IMR-90 (cell line): ENCODE measurements at regions not wholly inside any gene's neighbourhood (a gene's known extent, or its start where the extent isn't known, plus 50 kb on each side); places are given as distances from the start of the nearest gene placed in this dataset.

Experiments
- ATAC-seq: fragments of 200-7000 bp; cut with Tn5 transposase; 2 replicates; pipeline ENCODE4 v1.9.1; 2020; ENCODE audit warnings: low read depth, mild to moderate bottlenecking, moderate library complexity
- BruUV-seq: library from RNA; stranded (reverse); fragments of 400-500 nt; replicated peaks from 2 replicates; lab custom pipeline; 2021; lab: Mats Ljungman, UMichigan
- CTCF ChIA-PET: fragments of 300-600 bp; formaldehyde crosslinking; extraction: SDS; loops from one replicate; lab custom pipeline; 2021; ENCODE audit warnings: antibody characterized with exemption; lab: Yijun Ruan, JAX
- POLR2A ChIA-PET: fragments of 300-600 bp; sonication (Branson Sonifier 250); formaldehyde crosslinking; loops from one replicate; lab custom pipeline; 2022; ENCODE audit warnings: antibody characterized with exemption; ENCODE audit not compliant: unreplicated experiment; lab: Charles Lee
- DNase-seq: peaks from one replicate; pipeline ENCODE4 v3.0.0; 2013
- H2AFZ ChIP-seq: replicated peaks from 2 replicates; pipeline ENCODE3; 2013; ENCODE audit warnings: low read length, mild to moderate bottlenecking; ENCODE audit not compliant: poor library complexity
- H2AK5ac ChIP-seq: 2 replicates; pipeline ENCODE4 v1.6.1; 2013; ENCODE audit warnings: low read depth, low read length, inconsistent platforms
- H2AK9ac ChIP-seq: replicated peaks from 2 replicates; pipeline ENCODE3; 2013; ENCODE audit warnings: mild to moderate bottlenecking, low read depth, low read length, moderate library complexity; ENCODE audit not compliant: poor library complexity
- H2BK120ac ChIP-seq: 2 replicates; pipeline ENCODE4 v1.6.1; 2013; ENCODE audit warnings: low read depth, low read length, inconsistent platforms
- H2BK15ac ChIP-seq: 3 replicates; pipeline ENCODE4 v1.6.1; 2013; ENCODE audit warnings: low read depth, low read length, inconsistent platforms
- H2BK20ac ChIP-seq: 2 replicates; pipeline ENCODE4 v1.6.1; 2013; ENCODE audit warnings: low read depth, mild to moderate bottlenecking, inconsistent platforms, low read length, moderate library complexity
- H2BK5ac ChIP-seq: 2 replicates; pipeline ENCODE4 v1.6.1; 2013; ENCODE audit warnings: mild to moderate bottlenecking, low read depth, low read length, inconsistent platforms; ENCODE audit not compliant: poor library complexity, severe bottlenecking
- H3K14ac ChIP-seq: replicated peaks from 2 replicates; pipeline ENCODE4 v1.6.1; 2013; ENCODE audit warnings: low read depth, low read length, inconsistent platforms
- H3K18ac ChIP-seq: 2 replicates; pipeline ENCODE4 v1.6.1; 2013; ENCODE audit warnings: low read depth, low read length, control low read depth
- H3K23ac ChIP-seq: 2 replicates; pipeline ENCODE4 v1.6.1; 2013; ENCODE audit warnings: low read depth, low read length, inconsistent platforms
- H3K27ac ChIP-seq: 2 replicates; pipeline ENCODE4 v1.5.1; 2013; ENCODE audit warnings: mild to moderate bottlenecking, control low read depth, low read length; ENCODE audit not compliant: insufficient read depth
- H3K27me3 ChIP-seq: 2 replicates; pipeline ENCODE4 v1.6.1; 2013; ENCODE audit warnings: low read length; ENCODE audit not compliant: control insufficient read depth, insufficient read depth
- H3K36me3 ChIP-seq: 2 replicates; pipeline ENCODE4 v1.6.1; 2013; ENCODE audit warnings: low read length, mixed read lengths; ENCODE audit not compliant: control insufficient read depth, insufficient read depth
- H3K4ac ChIP-seq: 2 replicates; pipeline ENCODE4 v1.6.1; 2013; ENCODE audit warnings: low read depth, low read length, inconsistent platforms
- H3K4me1 ChIP-seq: 2 replicates; pipeline ENCODE4 v1.6.1; 2013; ENCODE audit warnings: low read length, mixed read lengths; ENCODE audit not compliant: control insufficient read depth, insufficient read depth
- H3K4me2 ChIP-seq: 2 replicates; pipeline ENCODE4 v1.6.1; 2013; ENCODE audit warnings: low read depth, mild to moderate bottlenecking, control low read depth, low read length, moderate library complexity
- H3K4me3 ChIP-seq: 2 replicates; pipeline ENCODE4 v1.5.1; 2013; ENCODE audit warnings: low read depth, mild to moderate bottlenecking, control low read depth, low read length, moderate library complexity; ENCODE audit not compliant: insufficient read depth
- H3K56ac ChIP-seq: 2 replicates; pipeline ENCODE4 v1.6.1; 2013; ENCODE audit warnings: low read length, inconsistent platforms; ENCODE audit not compliant: insufficient read depth; ENCODE audit errors: extremely low read depth
- H3K79me1 ChIP-seq, 2 experiments: 2 replicates each; pipeline ENCODE4 v1.6.1; 2013; ENCODE audit warnings: low read length in 2 of 2, inconsistent platforms in 1 of 2, low read depth in 1 of 2
- H3K9ac ChIP-seq: 2 replicates; pipeline ENCODE4 v1.6.1; 2013; ENCODE audit warnings: low read depth, low read length, control low read depth
- H3K9me1 ChIP-seq: 2 replicates; pipeline ENCODE4 v1.6.1; 2013; ENCODE audit warnings: low read length, inconsistent platforms; ENCODE audit not compliant: insufficient read depth
- H3K9me3 ChIP-seq: 2 replicates; pipeline ENCODE4 v1.6.1; 2013; ENCODE audit warnings: low read length; ENCODE audit not compliant: control insufficient read depth, insufficient read depth
- H4K20me1 ChIP-seq: 2 replicates; pipeline ENCODE4 v1.6.1; 2013; ENCODE audit warnings: low read length, inconsistent platforms; ENCODE audit not compliant: insufficient read depth
- H4K5ac ChIP-seq: 2 replicates; pipeline ENCODE4 v1.6.1; 2013; ENCODE audit warnings: mild to moderate bottlenecking, low read depth, low read length, control low read depth
- H4K8ac ChIP-seq, 2 experiments: 2 replicates each; pipeline ENCODE4 v1.6.1; 2013; ENCODE audit warnings: low read depth in 2 of 2, low read length in 2 of 2, control low read depth in 1 of 2, inconsistent platforms in 1 of 2
- H4K91ac ChIP-seq: 2 replicates; pipeline ENCODE4 v1.6.1; 2013; ENCODE audit warnings: low read depth, low read length, inconsistent platforms; ENCODE audit not compliant: insufficient read depth
- BHLHE40 ChIP-seq: fragments of 150-350 bp; IDR thresholded peaks from 2 replicates; pipeline ENCODE4 v1.6.1; 2016; ENCODE audit warnings: mild to moderate bottlenecking, low read depth, low read length
- CEBPB ChIP-seq: IDR thresholded peaks from 2 replicates; pipeline ENCODE4 v1.6.1; 2012; ENCODE audit warnings: low read depth, low read length, improper control_type of control experiment
- CHD1 ChIP-seq: IDR thresholded peaks from 2 replicates; pipeline ENCODE4 v1.6.1; 2012; ENCODE audit warnings: low read depth, low read length, improper control_type of control experiment
- FOS ChIP-seq: fragments of 150-350 bp; IDR thresholded peaks from 2 replicates; pipeline ENCODE4 v1.6.1; 2016; ENCODE audit warnings: low read depth, low read length
- MAFK ChIP-seq: IDR thresholded peaks from 2 replicates; pipeline ENCODE4 v1.6.1; 2012; ENCODE audit warnings: low read depth, low read length, improper control_type of control experiment
- MAZ ChIP-seq: IDR thresholded peaks from 2 replicates; pipeline ENCODE4 v1.6.1; 2012; ENCODE audit warnings: low read depth, mild to moderate bottlenecking, low read length, improper control_type of control experiment, moderate library complexity, borderline replicate concordance
- MXI1 ChIP-seq: IDR thresholded peaks from 2 replicates; pipeline ENCODE4 v1.6.1; 2012; ENCODE audit warnings: low read depth, mild to moderate bottlenecking, low read length, moderate library complexity, borderline replicate concordance
- NFE2L2 ChIP-seq: fragments of 150-350 bp; IDR thresholded peaks from 2 replicates; pipeline ENCODE4 v1.6.1; 2016; ENCODE audit warnings: low read depth, mild to moderate bottlenecking, low read length
- POLR2A ChIP-seq: IDR thresholded peaks from 2 replicates; pipeline ENCODE4 v1.6.1; 2012; ENCODE audit warnings: mild to moderate bottlenecking, low read depth, low read length
- RCOR1 ChIP-seq: IDR thresholded peaks from 2 replicates; pipeline ENCODE4 v1.6.1; 2012; ENCODE audit warnings: mild to moderate bottlenecking, low read length, improper control_type of control experiment; ENCODE audit not compliant: insufficient replicate concordance
- RFX5 ChIP-seq: IDR thresholded peaks from 2 replicates; pipeline ENCODE4 v1.8.0; 2012; ENCODE audit warnings: low read depth, mild to moderate bottlenecking, low read length, moderate library complexity
- SMC3 ChIP-seq: fragments of 150-350 bp; IDR thresholded peaks from 2 replicates; pipeline ENCODE4 v1.6.1; 2016; ENCODE audit warnings: low read depth, mild to moderate bottlenecking, antibody characterized with exemption, low read length, moderate library complexity
- dilution Hi-C: fragments of 300-500 bp; cut with HindIII; formaldehyde crosslinking; loops from one replicate; pipeline ENCODE4 v1.14.3; 2018; ENCODE audit warnings: low sequenced_read_pairs; ENCODE audit not compliant: unreplicated experiment
- in situ Hi-C: fragments of 300-500 bp; cut with MboI; formaldehyde crosslinking; loops from 3 replicates; pipeline ENCODE4 v1.14.3; 2019; ENCODE audit warnings: low sequenced_read_pairs, inconsistent platforms, mixed read lengths
- intact Hi-C: fragments of 100-400 bp; cut with micrococcal nuclease; formaldehyde crosslinking; loops from 2 replicates; pipeline ENCODE4 v1.10.0; 2022
- TF ChIP-seq, protein P1 (sequence below): fragments of 150-350 bp; IDR thresholded peaks from 2 replicates; pipeline ENCODE4 v1.6.1; 2017; ENCODE audit warnings: mild to moderate bottlenecking, antibody characterized with exemption, low read length, low read depth
- TF ChIP-seq, protein P2 (sequence below): conservative IDR thresholded peaks from 2 replicates; pipeline ENCODE4 v1.5.1; 2012; ENCODE audit warnings: mild to moderate bottlenecking, low read depth, low read length, improper control_type of control experiment

DNA sequence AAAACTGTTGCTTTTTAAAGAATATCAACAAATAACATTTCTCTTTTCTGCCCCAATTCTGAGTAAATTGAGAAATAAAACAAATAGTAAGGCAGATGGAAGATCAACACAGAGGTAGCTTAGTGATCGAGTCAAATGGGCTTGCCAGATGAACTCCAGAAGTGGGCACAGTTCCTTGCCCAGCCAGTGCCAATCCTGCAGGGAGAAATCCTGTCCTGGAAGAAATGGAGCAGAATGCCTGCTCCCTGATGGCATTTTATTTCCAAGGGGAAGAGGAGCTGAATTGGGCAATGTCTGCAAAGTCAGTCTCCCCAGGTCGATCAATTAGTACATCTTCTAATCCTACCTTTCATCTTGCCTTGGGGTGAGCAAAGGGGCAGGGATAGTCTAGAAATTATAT is 225.3 kb downstream of the NHLRC3 start (continued):
- TF ChIP-seq, protein P1, sequence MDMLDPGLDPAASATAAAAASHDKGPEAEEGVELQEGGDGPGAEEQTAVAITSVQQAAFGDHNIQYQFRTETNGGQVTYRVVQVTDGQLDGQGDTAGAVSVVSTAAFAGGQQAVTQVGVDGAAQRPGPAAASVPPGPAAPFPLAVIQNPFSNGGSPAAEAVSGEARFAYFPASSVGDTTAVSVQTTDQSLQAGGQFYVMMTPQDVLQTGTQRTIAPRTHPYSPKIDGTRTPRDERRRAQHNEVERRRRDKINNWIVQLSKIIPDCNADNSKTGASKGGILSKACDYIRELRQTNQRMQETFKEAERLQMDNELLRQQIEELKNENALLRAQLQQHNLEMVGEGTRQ = no peak
- TF ChIP-seq CEBPB (no peak), MAZ (no peak)

- no peak overlapping the region for H2BK15ac ChIP-seq
- in situ Hi-C loops (no loop called here), intact Hi-C loops (loop anchor here (5.0 kb wide), 1 partner anchor 214 kb away; no protein-coding TSS in a partner anchor), dilution Hi-C loops (no loop called here)
- H2AK9ac ChIP-seq = no peak overlapping the region
- H3K9ac ChIP-seq = no peak overlapping the region
- H3K18ac ChIP-seq = no peak overlapping the region
- no peak overlapping the region for H2BK20ac ChIP-seq
- no peak for ATAC-seq
- no peaks in the 10 kb centered on the region for H3K9me3 ChIP-seq
- H3K27me3 ChIP-seq = no peaks in the 10 kb centered on the region
- no peak overlapping the region for H3K56ac ChIP-seq
- H4K91ac ChIP-seq = no peak overlapping the region
- H3K4me1 ChIP-seq = peaks cover 1% of the 10 kb centered on the region; the same call in 1 of the 2 replicates
- H3K23ac ChIP-seq = no peak overlapping the region
- no peak overlapping the region for H3K4ac ChIP-seq
- H3K79me1 ChIP-seq = no peaks in the 10 kb centered on the region
- H2AK5ac ChIP-seq = no peak overlapping the region
- CTCF ChIA-PET = no interaction called here
- no peak overlapping the region for H4K8ac ChIP-seq
- no peak overlapping the region for H3K27ac ChIP-seq
- no peak overlapping the region for H3K4me2 ChIP-seq
- no peak overlapping the region for H2AFZ ChIP-seq
- no peaks in the 10 kb centered on the region for H3K9me1 ChIP-seq
- H2BK5ac ChIP-seq = no peak overlapping the region
- POLR2A ChIA-PET = no interaction called here
- DNase-seq = no peak
- no peaks in the 10 kb centered on the region for H3K36me3 ChIP-seq
- no peaks in the 10 kb centered on the region for H4K20me1 ChIP-seq
- no peak overlapping the region for H3K4me3 ChIP-seq
- H4K5ac ChIP-seq = no peak overlapping the region
- no peak overlapping the region for H2BK120ac ChIP-seq
- no TSS peak for BruUV-seq
- H3K14ac ChIP-seq = no peak overlapping the region
- TF ChIP-seq MAFK (no peak), NFE2L2 (no peak), FOS (no peak), MAZ (no peak), SMC3 (no peak), RCOR1 (no peak), CHD1 (no peak), MXI1 (no peak), POLR2A (no peak), RFX5 (no peak), BHLHE40 (no peak)
- TF ChIP-seq, protein P2, sequence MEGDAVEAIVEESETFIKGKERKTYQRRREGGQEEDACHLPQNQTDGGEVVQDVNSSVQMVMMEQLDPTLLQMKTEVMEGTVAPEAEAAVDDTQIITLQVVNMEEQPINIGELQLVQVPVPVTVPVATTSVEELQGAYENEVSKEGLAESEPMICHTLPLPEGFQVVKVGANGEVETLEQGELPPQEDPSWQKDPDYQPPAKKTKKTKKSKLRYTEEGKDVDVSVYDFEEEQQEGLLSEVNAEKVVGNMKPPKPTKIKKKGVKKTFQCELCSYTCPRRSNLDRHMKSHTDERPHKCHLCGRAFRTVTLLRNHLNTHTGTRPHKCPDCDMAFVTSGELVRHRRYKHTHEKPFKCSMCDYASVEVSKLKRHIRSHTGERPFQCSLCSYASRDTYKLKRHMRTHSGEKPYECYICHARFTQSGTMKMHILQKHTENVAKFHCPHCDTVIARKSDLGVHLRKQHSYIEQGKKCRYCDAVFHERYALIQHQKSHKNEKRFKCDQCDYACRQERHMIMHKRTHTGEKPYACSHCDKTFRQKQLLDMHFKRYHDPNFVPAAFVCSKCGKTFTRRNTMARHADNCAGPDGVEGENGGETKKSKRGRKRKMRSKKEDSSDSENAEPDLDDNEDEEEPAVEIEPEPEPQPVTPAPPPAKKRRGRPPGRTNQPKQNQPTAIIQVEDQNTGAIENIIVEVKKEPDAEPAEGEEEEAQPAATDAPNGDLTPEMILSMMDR = no peak
- TF ChIP-seq, protein P1 = no peak
Measured at GRCh38 chr13:39266426-39266825, 228.2 kb downstream of the NHLRC3 start.
